SH-SY5Y (cell line): ENCODE measurements at regions not wholly inside any gene's neighbourhood (a gene's known extent, or its start where the extent isn't known, plus 50 kb on each side); places are given as distances from the start of the nearest gene placed in this dataset.

Experiments
- GATA2 ChIP-seq: IDR thresholded peaks from 2 replicates; pipeline ENCODE4 v1.6.1; 2011; ENCODE audit warnings: mild to moderate bottlenecking, low read depth, low read length
- GATA3 ChIP-seq: IDR thresholded peaks from 2 replicates; pipeline ENCODE4 v1.6.1; 2011; ENCODE audit warnings: low read depth, mild to moderate bottlenecking, low read length, moderate library complexity

DNA sequence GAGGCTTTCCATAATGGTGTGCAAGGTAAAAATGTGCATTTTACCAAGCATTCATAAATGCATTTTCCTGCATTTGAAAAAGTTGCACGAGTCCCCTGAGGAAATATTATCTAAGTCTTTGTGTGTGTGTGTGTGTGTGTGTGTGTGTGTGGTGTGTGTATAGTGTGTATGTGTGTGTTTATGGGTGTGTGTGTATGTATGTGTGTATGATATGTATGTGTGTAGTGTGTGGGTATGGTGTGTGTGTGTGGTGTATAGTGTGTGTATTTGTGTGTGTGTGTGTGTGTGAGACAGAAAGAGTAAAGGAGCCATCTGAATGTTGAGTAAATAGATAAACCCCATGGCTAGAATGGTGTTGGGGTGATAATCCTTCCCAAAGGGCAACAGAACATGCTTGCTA is 229.6 kb upstream of the TBC1D5 start:
- TF ChIP-seq GATA2, result no peak
- TF ChIP-seq GATA3, result no peak
